OCI-LY1 (cell line): ENCODE measurements at regions not wholly inside any gene's neighbourhood (a gene's known extent, or its start where the extent isn't known, plus 50 kb on each side); places are given as distances from the start of the nearest gene placed in this dataset.

ENCODE experiments used
- CTCF ChIP-seq: fragments of 200-600 bp; sonication (generic), shearing (Covaris generic); IDR thresholded peaks from 2 replicates; pipeline ENCODE4 v1.5.1; 2017; ENCODE audit warnings: mild to moderate bottlenecking, antibody characterized with exemption, low read length, moderate library complexity, mixed read lengths
- EZH2 ChIP-seq: fragments of 200-600 bp; sonication (generic), shearing (Covaris generic); IDR thresholded peaks from 2 replicates; pipeline ENCODE4 v1.8.0; 2017; ENCODE audit warnings: borderline replicate concordance, mixed run types, mild to moderate bottlenecking, antibody characterized with exemption, low read length, moderate library complexity, mixed read lengths

GRCh38 chr6:81938991-81939732 lies 186.7 kb upstream of the TENT5A start:
- no peak for TF ChIP-seq CTCF
- no peak for TF ChIP-seq EZH2
